ENCODE measurements at regions not wholly inside any gene's neighbourhood (a gene's known extent, or its start where the extent isn't known, plus 50 kb on each side); places are given as distances from the start of the nearest gene placed in this dataset.

DNA sequence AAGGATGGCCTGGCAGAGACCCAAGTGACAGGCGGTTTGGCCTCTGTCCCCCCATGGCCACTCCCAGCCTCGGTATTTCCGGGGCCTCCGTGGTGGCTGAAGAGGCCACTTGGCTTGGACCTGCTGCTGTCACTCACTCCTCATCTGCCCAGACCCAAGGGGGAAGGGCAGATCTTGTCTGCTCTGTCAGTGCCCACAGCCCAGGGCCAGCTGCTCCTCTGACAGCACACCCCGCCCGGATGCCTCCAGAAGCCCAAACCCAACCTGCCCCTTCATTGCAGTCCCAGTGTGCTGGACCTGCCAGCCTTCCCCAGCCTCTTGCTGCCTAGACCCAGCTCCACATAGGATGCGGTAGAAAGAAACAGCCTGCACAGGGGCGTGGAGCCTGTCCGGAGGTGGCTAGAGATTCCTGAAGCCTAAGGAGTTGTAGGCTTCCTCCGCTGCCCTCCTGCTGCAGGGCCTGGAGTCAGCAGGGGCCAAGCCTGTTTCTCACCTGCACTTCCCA lies 52.0 kb downstream of the MAGEF1 start:
- Mint-ChIP-seq H3K27ac (no peak overlapping the region), H3K36me3 (ENCODE audit: low read depth) (no peaks in the 10 kb centered on the region), H3K4me3 (no peak overlapping the region), H3K4me1 (peaks cover 8% of the 10 kb centered on the region), H3K9me3 (no peaks in the 10 kb centered on the region), H3K27me3 (no peaks in the 10 kb centered on the region)
- ATAC-seq (replicated peaks), result no peak

DNA sequence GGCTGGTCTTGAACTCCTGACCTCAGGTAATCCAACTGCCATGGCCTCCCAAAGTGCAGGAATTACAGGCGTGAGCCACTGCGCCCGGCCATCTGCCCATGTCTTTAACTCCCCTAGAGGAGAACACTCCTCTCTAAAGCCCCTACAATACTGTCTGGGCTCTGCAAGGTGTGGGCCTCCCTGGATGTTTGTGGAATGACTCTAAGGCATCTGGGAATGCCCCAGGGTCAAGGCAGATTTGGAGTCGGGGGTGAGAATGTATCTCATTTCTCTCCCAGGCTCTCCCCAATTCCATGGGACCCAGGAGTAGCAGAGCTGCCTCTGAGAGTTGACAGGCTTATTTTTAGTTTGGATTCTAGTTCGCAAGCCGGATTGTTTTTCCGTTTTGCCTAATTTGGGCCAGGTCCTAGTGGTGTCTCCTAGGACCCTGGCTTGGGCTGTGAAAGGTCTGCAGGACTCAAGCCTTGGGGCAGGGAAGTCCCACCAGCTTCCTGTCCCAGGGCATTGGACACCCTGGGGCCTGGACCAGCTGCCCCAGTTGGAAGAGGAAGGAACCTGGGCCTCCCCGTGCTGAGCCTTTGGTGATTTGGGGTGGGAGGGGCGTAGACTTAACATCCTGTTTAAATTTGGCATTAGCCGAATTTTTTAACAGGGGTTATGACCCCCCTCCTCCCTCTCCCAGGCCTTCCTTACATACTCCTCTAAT lies 53.5 kb downstream of the MAGEF1 start:
- Mint-ChIP-seq H3K36me3 (ENCODE audit: low read depth) (no peaks in the 10 kb centered on the region), H3K27ac (no peak overlapping the region), H3K4me3 (no peak overlapping the region), H3K4me1 (peaks cover 9% of the 10 kb centered on the region), H3K9me3 (no peaks in the 10 kb centered on the region), H3K27me3 (no peaks in the 10 kb centered on the region)
- ATAC-seq (replicated peaks), result no peak

DNA sequence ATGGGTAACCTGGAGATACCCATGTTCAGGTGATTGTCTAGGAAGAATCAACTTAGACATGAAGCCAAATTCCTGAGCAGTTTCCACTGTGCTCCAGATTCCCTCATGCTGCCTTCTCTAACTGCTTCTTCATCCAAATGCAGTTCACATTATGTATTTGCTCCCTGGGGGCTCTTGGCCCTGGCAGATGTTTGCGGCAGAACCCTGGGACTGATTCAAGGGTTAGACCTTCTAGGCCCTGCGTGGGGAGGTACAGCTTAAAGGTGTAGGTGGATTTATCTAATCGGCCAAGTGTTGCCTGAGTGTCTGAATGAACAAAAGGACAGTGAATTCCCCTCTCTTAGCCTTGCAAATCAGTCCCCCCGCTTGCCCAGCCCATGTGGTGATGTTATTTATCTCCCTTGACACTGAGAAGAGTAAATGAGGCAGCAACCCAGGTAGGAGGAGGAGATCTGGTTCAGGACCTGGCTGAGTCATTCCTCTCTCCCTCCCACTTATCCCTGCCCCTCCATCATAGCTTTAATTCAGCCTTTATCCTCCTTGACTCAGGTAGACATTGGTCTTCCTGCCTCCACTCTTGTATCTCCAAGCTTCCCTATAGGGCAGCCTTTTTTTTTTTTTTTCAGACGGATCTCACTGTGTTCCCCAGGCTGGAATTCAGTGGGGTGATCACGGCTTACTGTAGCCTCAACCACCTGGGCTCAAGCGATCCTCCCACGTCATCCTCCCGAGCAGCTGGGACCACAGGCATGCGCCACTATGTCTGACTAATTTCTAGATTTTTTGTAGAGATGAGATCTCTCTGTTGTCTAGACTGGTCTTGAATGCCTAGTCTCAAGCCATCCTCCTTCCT lies 54.8 kb downstream of the MAGEF1 start:
- Mint-ChIP-seq H3K36me3 (ENCODE audit: low read depth) (no peaks in the 10 kb centered on the region), H3K4me3 (peak overlapping the region; percentile 38), H3K27me3 (no peaks in the 10 kb centered on the region), H3K9me3 (no peaks in the 10 kb centered on the region), H3K4me1 (peaks cover 16% of the 10 kb centered on the region), H3K27ac (peak overlapping the region; percentile 64)
- ATAC-seq (replicated peaks), result peak; percentile 94

DNA sequence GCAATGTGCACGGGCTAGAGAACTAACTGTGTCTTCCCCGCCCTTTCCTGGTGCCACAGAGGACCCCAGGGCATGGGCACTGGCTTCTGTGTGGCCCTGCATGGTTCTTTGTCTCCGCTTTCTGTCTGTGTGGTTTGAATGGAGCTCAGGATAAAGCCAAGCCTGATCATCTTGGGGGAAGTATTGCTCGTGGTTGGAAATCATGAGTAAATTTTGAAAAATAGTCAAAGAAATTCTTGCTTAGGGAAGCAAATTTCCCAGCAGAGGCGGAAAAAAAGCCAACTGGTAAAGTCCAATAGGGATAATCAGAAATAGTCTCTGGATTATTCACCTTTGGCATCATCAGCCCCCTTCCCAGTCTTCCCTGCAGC lies 55.4 kb downstream of the MAGEF1 start:
- Mint-ChIP-seq H3K9me3 (no peaks in the 10 kb centered on the region), H3K4me3 (peak overlapping the region; percentile 38), H3K27me3 (no peaks in the 10 kb centered on the region), H3K36me3 (ENCODE audit: low read depth) (no peaks in the 10 kb centered on the region), H3K4me1 (peaks cover 18% of the 10 kb centered on the region), H3K27ac (peak overlapping the region; percentile 64)
- no peak for ATAC-seq (replicated peaks)

DNA sequence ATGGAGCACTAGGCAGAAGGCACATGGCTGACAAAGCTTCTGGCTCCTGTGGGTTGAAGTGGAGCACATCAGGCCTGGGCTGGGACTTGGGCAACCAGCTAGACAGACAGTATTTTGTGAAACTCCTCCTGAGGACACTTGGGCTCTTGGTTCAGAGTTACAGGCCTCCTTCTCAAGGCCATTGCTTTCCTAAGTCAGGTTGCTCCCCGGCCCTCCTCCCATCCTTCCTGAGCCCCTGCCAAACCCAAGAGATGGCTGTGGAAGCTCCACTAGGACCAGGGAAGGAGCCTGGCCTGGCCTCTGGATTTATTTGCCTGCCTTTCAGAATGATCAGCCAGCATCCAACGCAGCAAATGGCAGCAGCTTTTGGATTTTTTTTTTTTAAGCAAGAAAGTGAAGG lies 56.3 kb downstream of the MAGEF1 start:
- Mint-ChIP-seq H3K27me3 (no peaks in the 10 kb centered on the region), H3K36me3 (ENCODE audit: low read depth) (no peaks in the 10 kb centered on the region)

DNA sequence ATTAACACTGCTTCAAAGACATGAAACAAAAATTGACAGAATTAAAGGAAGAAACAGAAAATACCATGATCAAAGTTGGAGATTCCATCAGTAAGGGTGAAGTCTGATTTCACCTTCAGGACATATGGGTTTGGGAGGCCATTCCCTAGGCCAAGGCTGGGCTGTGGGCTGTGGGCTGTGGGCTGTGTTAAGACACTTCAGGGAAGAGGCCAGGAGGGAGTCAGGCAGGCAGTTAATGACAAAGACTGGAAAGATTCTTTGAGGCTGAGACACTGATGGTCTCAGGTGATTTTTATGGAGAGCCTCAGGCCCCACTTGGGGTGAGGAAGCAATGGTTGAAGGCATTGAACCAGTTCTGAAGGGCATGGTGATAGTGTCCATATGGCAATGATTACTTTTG lies 57.5 kb downstream of the MAGEF1 start:
- H3K27ac Mint-ChIP-seq, result no peak overlapping the region
- H3K4me1 Mint-ChIP-seq, result peaks cover 18% of the 10 kb centered on the region
- no peaks in the 10 kb centered on the region for H3K9me3 Mint-ChIP-seq
- H3K27me3 Mint-ChIP-seq, result no peaks in the 10 kb centered on the region
- ATAC-seq (replicated peaks), result no peak
- H3K4me3 Mint-ChIP-seq, result no peak overlapping the region
- no peaks in the 10 kb centered on the region for H3K36me3 Mint-ChIP-seq (ENCODE audit: low read depth)

More for the DNA sequence above, 56.3 kb downstream of the MAGEF1 start:
- H3K9me3 Mint-ChIP-seq, result no peaks in the 10 kb centered on the region
- peaks cover 18% of the 10 kb centered on the region for H3K4me1 Mint-ChIP-seq
- H3K4me3 Mint-ChIP-seq, result no peak overlapping the region
- no peak for ATAC-seq (replicated peaks)
- H3K27ac Mint-ChIP-seq, result no peak overlapping the region

DNA sequence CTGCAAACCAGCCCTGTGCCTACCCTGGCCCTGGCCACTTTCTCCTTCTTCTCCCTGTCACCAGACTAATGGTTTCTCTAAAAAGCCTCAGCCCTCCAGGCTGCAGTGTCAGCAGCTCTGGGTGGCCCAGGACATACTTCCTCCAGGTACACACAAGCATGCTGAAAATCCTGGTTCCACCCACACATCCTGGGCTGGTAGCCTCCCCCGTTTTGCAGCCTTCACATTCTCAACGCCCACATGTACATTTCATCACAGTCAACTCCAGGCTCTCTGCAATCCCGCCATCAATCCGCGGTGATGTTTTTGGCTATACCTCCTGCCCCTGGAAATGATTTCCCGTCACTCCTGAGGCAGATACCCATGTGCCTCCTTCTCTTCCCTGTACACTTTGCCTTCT lies 59.4 kb downstream of the MAGEF1 start:
- Mint-ChIP-seq H3K27me3 (no peaks in the 10 kb centered on the region), H3K9me3 (no peaks in the 10 kb centered on the region)
- no peak for ATAC-seq (replicated peaks)

DNA sequence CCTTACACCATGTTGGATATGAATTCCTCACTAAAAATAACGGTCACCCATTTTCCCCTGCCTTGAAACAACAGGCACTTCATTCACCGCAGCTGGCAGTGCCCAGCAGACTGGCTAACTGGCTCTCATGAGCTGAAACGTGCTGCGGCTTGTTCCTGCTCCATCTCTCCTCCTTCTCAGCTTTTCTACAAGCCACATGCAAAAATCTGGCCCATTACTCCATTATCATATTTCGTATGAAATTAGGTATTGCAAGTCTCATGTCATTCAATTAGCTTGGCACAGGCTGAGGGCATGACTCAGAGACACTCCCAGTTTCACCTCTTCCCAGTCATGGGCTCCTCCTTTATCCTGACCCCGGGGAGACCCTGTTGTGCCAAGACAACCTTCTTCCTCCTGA lies 60.0 kb downstream of the MAGEF1 start:
- Mint-ChIP-seq H3K27ac (no peak overlapping the region), H3K9me3 (no peaks in the 10 kb centered on the region), H3K36me3 (ENCODE audit: low read depth) (no peaks in the 10 kb centered on the region), H3K4me1 (peaks cover 12% of the 10 kb centered on the region), H3K4me3 (no peak overlapping the region), H3K27me3 (no peaks in the 10 kb centered on the region)
- no peak for ATAC-seq (replicated peaks)

More for the DNA sequence above, 59.4 kb downstream of the MAGEF1 start:
- H3K27ac Mint-ChIP-seq, result no peak overlapping the region
- no peak overlapping the region for H3K4me3 Mint-ChIP-seq
- H3K36me3 Mint-ChIP-seq (ENCODE audit: low read depth), result no peaks in the 10 kb centered on the region
- peaks cover 15% of the 10 kb centered on the region for H3K4me1 Mint-ChIP-seq

DNA sequence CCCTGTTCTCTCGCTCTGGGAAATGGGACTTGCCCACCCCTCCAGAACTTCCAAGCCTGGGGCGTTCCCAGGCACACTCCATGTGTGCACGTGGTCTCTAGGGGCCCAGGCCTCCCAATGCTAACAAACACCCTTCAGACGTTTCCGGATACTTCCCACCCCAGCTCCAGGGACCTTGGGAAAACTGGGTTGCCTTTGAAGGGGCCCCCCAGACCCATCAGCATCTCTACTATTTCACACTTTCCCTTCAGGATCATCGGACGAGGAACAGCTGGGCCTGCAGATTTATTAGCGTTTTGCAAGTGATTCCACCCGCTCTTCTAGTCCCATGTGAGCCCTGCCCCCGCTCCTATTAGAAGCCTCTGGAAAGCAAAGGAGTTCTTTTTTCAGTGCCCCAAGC lies 63.2 kb downstream of the MAGEF1 start:
- no peak overlapping the region for H3K27ac Mint-ChIP-seq
- no peaks in the 10 kb centered on the region for H3K27me3 Mint-ChIP-seq
- no peaks in the 10 kb centered on the region for H3K9me3 Mint-ChIP-seq
- H3K4me1 Mint-ChIP-seq, result peaks cover 9% of the 10 kb centered on the region
- no peak overlapping the region for H3K4me3 Mint-ChIP-seq
- H3K36me3 Mint-ChIP-seq (ENCODE audit: low read depth), result no peaks in the 10 kb centered on the region
- no peak for ATAC-seq (replicated peaks)

DNA sequence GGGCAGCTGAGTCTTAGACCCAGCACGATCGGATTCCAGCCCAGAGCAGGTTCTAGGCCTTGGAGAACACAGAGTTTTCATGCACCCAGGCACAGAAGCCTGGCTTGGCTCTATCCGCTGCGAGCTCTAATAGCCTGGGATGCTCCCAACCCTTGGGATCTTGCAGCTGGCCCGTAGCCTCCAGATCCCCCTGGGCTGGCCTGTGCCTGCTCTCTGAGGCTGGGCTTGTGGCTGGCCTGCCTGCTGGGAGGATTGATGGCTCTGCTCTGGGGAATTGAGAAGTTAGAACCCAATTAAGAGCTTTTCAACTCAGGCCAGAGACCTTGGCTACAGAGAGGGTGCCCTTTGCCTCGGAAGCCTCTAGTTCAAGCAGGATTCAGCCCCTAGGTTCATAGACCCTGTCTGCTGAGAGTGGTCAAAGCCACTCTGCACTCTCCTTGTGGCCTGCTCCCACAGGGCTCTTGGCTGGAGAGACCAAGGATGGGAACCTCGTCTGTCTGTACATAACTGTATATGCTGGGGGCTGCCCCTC lies 64.4 kb downstream of the MAGEF1 start:
- Mint-ChIP-seq H3K4me1 (peaks cover 5% of the 10 kb centered on the region), H3K27me3 (no peaks in the 10 kb centered on the region), H3K4me3 (no peak overlapping the region), H3K36me3 (ENCODE audit: low read depth) (no peaks in the 10 kb centered on the region), H3K27ac (no peak overlapping the region), H3K9me3 (no peaks in the 10 kb centered on the region)
- no peak for ATAC-seq (replicated peaks)

DNA sequence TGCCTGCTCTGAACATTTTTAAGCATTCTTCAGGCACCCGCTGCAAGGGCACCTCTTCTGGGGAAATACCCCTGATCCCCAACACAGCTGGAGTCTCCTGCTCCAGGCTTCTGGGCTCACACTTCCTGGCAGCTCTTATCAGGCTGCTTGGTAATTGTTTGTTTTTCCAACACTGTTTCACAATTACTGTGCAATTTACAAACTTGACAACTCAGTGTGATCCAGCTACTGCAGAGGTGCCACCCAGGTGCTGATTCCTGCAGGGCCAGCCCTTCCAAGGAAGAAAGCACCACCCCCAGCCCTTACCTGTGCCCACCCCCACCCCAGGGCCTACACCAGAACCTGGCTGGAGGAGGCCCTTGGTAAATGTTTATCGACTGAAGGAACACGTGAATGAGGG lies 66.5 kb downstream of the MAGEF1 start:
- no peak overlapping the region for H3K27ac Mint-ChIP-seq
- no peak for ATAC-seq (replicated peaks)

DNA sequence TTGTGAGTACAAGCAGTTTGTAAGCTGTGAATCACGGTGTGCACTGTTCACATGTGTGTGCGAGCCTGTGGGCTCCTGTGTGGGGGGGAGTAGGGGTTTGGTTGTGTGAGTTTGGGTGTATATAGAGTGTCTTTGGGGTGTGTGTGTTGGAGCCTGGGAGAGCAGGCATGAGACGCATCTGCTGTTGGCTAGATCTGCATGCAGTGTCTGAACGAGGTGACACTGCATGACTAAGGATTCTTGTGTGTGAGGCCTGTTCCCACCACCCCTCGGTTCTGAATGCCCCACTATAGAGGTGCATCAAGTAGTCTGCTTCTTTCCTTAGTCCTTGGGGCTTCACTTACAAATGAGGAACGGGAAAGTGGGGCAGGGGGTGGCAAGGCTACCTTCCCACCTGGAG lies 68.4 kb downstream of the MAGEF1 start:
- Mint-ChIP-seq H3K27me3 (no peaks in the 10 kb centered on the region), H3K4me3 (no peak overlapping the region), H3K36me3 (ENCODE audit: low read depth) (no peaks in the 10 kb centered on the region), H3K4me1 (no peaks in the 10 kb centered on the region), H3K27ac (no peak overlapping the region), H3K9me3 (no peaks in the 10 kb centered on the region)
- no peak for ATAC-seq (replicated peaks)

More for the DNA sequence above, 66.5 kb downstream of the MAGEF1 start:
- Mint-ChIP-seq H3K27me3 (no peaks in the 10 kb centered on the region), H3K36me3 (ENCODE audit: low read depth) (no peaks in the 10 kb centered on the region), H3K4me3 (no peak overlapping the region), H3K4me1 (no peaks in the 10 kb centered on the region), H3K9me3 (no peaks in the 10 kb centered on the region)

DNA sequence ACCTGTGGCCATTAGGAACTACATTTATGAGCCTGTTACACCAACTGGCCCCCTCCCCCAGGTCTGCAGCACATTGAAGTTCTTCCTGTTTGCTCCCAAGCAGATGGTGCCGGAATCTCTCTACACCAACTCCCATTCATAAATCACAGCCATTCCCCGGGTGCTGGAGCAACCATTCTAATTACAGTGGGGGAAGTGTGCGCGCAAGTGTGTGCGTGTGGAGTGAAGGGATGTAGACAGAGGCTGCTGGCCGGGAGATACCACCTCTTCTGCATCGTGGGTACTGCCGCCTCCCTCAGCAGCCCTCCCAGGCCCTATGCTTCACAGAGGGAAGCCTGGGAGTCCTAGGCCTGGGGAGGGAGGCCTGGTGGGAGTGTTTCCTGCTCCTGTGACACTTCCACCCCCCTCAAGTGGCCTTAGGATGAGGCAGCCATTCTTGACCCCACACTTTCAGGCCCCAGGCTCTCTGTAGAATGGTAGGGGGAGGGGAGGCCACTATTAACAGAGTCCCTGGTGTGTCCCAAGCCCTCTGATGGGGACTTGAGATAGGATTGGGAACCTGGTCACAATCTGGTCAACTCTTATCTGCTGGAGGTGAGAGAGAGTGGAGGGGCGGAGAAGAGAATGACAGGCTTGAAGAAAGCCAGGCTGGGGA lies 69.1 kb downstream of the MAGEF1 start:
- Mint-ChIP-seq H3K4me3 (no peak overlapping the region), H3K9me3 (no peaks in the 10 kb centered on the region), H3K36me3 (ENCODE audit: low read depth) (no peaks in the 10 kb centered on the region), H3K4me1 (no peaks in the 10 kb centered on the region), H3K27ac (no peak overlapping the region), H3K27me3 (no peaks in the 10 kb centered on the region)
- no peak for ATAC-seq (replicated peaks)

DNA sequence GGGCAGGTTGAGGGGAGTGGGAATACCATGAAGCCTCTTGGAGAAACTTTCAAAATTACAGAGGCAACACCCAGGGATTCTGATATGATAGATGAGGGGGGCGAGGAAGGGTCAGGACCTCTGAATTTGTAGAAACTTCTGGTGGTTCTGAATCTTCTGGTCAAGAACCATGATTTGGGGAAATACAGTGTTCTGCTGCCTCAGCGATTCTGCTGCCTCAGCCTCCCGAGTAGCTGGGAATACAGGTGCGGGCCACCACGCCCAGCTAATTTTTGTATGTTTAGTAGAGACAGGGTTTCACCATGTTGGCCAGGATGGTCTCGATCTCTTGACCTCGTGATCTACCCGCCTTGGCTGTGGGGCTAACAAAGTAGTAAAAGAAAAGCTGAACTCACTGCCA lies 70.4 kb downstream of the MAGEF1 start:
- no peak for ATAC-seq (replicated peaks)
- Mint-ChIP-seq H3K9me3 (no peaks in the 10 kb centered on the region), H3K4me3 (no peak overlapping the region), H3K27ac (no peak overlapping the region), H3K36me3 (ENCODE audit: low read depth) (no peaks in the 10 kb centered on the region), H3K27me3 (no peaks in the 10 kb centered on the region), H3K4me1 (no peaks in the 10 kb centered on the region)
